Activated CD8-positive, alpha-beta T cell treated with anti-CD3 and anti-CD28 coated beads, Interleukin-2, amount 10 ng/mL, durations not matched to agents 7 days and 5 days (primary cell): ENCODE measurements at regions not wholly inside any gene's neighbourhood (a gene's known extent, or its start where the extent isn't known, plus 50 kb on each side); places are given as distances from the start of the nearest gene placed in this dataset.

Source experiments
- ATAC-seq: fragments of 150-1000 bp; cut with Tn5 transposase; one replicate; pipeline ENCODE4 v1.10.0; 2021; ENCODE audit warnings: moderate library complexity
- CTCF ChIA-PET: fragments of 350-600 bp; sonication (Branson Sonifier 250); formaldehyde crosslinking; loops from one replicate; lab custom pipeline; 2021; ENCODE audit warnings: antibody characterized with exemption; lab: Charles Lee
- POLR2A ChIA-PET: fragments of 350-600 bp; sonication (Branson Sonifier 250); formaldehyde crosslinking; loops from one replicate; lab custom pipeline; 2021; ENCODE audit warnings: antibody characterized with exemption; lab: Charles Lee
- DNase-seq: peaks from one replicate; pipeline ENCODE4 v3.0.0-alpha.2; 2020
- H3K27ac Mint-ChIP-seq: one replicate; pipeline ENCODE4 v1.8.0; 2021; ENCODE audit warnings: mild to moderate bottlenecking, mixed read lengths
- H3K27me3 Mint-ChIP-seq: one replicate; pipeline ENCODE4 v1.8.0; 2021; ENCODE audit warnings: low read depth, mixed read lengths
- H3K36me3 Mint-ChIP-seq: one replicate; pipeline ENCODE4 v1.8.0; 2021; ENCODE audit warnings: low read depth, mixed read lengths
- H3K4me1 Mint-ChIP-seq: one replicate; pipeline ENCODE4 v1.8.0; 2021; ENCODE audit warnings: low read depth, mixed read lengths
- H3K4me3 Mint-ChIP-seq: one replicate; pipeline ENCODE4 v1.8.0; 2021; ENCODE audit warnings: mild to moderate bottlenecking, mixed read lengths
- H3K9me3 Mint-ChIP-seq: one replicate; pipeline ENCODE4 v1.8.0; 2022; ENCODE audit warnings: mixed read lengths; ENCODE audit not compliant: insufficient read depth

DNA sequence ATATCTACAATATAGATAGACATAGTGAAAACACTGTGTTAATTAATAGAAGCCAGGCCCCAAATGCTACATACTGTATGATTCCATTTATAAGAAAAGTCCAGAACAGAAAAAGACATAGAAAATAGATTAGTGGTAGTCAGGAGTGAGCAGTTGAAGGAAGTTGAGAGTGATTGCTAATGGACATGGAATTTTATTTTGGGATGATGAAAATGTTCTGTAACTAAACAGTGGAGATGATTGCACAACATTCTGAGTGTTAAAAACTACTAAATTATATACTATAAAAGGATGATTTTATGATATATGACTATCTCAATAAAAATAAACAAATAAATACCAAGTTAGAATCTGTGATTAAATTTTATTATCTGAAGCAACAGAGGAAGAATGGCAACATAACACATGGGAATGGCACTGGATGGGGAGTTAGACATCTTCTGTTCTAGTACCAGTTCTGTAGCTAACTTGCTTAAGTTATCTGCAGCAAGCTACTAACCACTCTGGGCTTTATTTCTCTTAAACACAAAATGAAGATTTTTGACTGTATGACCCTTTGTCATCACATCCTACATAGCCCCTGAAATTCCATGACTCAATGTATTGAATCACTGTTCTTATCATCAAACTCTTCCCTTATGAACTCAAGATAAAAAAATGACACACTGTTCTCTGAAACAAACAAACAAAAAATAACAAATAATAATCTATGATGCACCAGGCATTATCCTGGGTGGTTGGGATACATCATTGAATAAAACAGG is 612.7 kb downstream of the TBL1XR1 start:
- Mint-ChIP-seq H3K27me3 (no peaks in the 10 kb centered on the region), H3K4me1 (no peaks in the 10 kb centered on the region), H3K9me3 (no peaks in the 10 kb centered on the region), H3K36me3 (no peaks in the 10 kb centered on the region), H3K27ac (no peak overlapping the region), H3K4me3 (no peak overlapping the region)
- no peak for DNase-seq
- CTCF ChIA-PET: no interaction called here
- POLR2A ChIA-PET: no interaction called here
- ATAC-seq: no peak

- CTCF ChIA-PET: no interaction called here
- H3K36me3 Mint-ChIP-seq: no peaks in the 10 kb centered on the region
- DNase-seq (no peak), ATAC-seq (no peak)
- POLR2A ChIA-PET: no interaction called here
- H3K27me3 Mint-ChIP-seq: no peaks in the 10 kb centered on the region
- no peaks in the 10 kb centered on the region for H3K9me3 Mint-ChIP-seq
- H3K4me1 Mint-ChIP-seq: no peaks in the 10 kb centered on the region
- H3K4me3 Mint-ChIP-seq: no peak overlapping the region
- H3K27ac Mint-ChIP-seq: no peak overlapping the region
Observed at GRCh38 chr3:176583956-176584355, 613.3 kb downstream of the TBL1XR1 start.

DNA sequence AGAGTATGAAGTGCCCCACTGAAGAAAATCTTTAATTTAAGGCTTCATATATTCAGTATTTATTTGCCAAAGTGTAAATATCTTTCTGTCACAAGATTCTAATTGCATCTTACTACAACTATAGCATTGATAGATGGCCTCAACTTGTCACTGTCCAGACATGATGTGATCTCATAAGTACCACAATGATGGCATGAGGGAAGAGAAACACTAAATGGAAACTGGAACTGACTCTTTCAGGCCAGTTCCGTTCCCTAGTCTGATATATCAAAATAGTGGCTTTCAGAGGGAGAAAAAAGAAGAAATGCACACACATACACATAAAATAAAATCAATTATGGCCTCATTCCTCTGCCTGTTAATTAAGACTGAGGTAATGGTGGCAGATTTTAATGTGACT is 615.7 kb downstream of the TBL1XR1 start:
- DNase-seq (no peak), ATAC-seq (no peak)
- no peak overlapping the region for H3K4me3 Mint-ChIP-seq
- no peaks in the 10 kb centered on the region for H3K9me3 Mint-ChIP-seq
- no peaks in the 10 kb centered on the region for H3K36me3 Mint-ChIP-seq
- no peaks in the 10 kb centered on the region for H3K27me3 Mint-ChIP-seq
- no peaks in the 10 kb centered on the region for H3K4me1 Mint-ChIP-seq
- ChIA-PET CTCF (no interaction called here), POLR2A (no interaction called here)
- no peak overlapping the region for H3K27ac Mint-ChIP-seq

DNA sequence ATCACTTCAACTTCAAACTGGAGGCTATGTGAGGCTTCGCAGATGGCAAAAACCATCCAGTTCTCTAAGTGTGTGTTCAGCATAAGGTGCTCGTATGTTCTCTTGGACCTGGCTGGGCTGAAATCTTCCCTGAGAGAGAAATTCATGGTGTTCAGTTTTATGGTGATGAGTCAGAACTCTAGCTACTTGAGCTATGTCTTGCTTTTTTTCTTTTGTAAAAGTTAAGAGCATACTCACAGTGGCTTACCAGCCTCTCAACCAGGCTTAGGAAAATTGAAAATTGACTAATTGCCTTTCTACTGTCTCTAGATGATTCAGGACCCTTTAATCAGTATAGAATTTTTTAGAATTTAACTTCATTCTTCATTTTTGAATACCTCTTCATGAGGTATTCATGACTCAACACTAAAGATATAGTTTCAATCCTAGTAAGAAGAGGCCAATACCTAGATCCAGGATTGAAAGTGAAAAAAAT is 617.5 kb downstream of the TBL1XR1 start:
- CTCF ChIA-PET: no interaction called here

GRCh38 chr3:176578316-176578715 is 619.0 kb downstream of the TBL1XR1 start:
- H3K4me1 Mint-ChIP-seq: no peaks in the 10 kb centered on the region
- no peaks in the 10 kb centered on the region for H3K27me3 Mint-ChIP-seq
- ChIA-PET CTCF (no interaction called here), POLR2A (no interaction called here)
- no peak overlapping the region for H3K4me3 Mint-ChIP-seq
- H3K9me3 Mint-ChIP-seq: no peaks in the 10 kb centered on the region
- H3K36me3 Mint-ChIP-seq: no peaks in the 10 kb centered on the region
- ATAC-seq: no peak
- DNase-seq: no peak
- no peak overlapping the region for H3K27ac Mint-ChIP-seq

More for the DNA sequence above, 617.5 kb downstream of the TBL1XR1 start:
- Mint-ChIP-seq H3K4me1 (no peaks in the 10 kb centered on the region), H3K27me3 (no peaks in the 10 kb centered on the region), H3K27ac (no peak overlapping the region), H3K9me3 (no peaks in the 10 kb centered on the region), H3K4me3 (no peak overlapping the region), H3K36me3 (no peaks in the 10 kb centered on the region)
- DNase-seq (no peak), ATAC-seq (no peak)
- POLR2A ChIA-PET: no interaction called here

GRCh38 chr3:176577447-176577846 is 619.8 kb downstream of the TBL1XR1 start:
- DNase-seq (no peak), ATAC-seq (no peak)
- Mint-ChIP-seq H3K36me3 (no peaks in the 10 kb centered on the region), H3K27ac (no peak overlapping the region), H3K27me3 (no peaks in the 10 kb centered on the region), H3K9me3 (no peaks in the 10 kb centered on the region), H3K4me3 (no peak overlapping the region), H3K4me1 (no peaks in the 10 kb centered on the region)
- ChIA-PET POLR2A (no interaction called here), CTCF (no interaction called here)

GRCh38 chr3:176574786-176575185 is 622.5 kb downstream of the TBL1XR1 start:
- no peak overlapping the region for H3K27ac Mint-ChIP-seq

GRCh38 chr3:176571926-176572325 is 625.4 kb downstream of the TBL1XR1 start:
- ChIA-PET CTCF (no interaction called here), POLR2A (no interaction called here)
- no peaks in the 10 kb centered on the region for H3K27me3 Mint-ChIP-seq
- no peak for DNase-seq
- ATAC-seq: no peak
- no peaks in the 10 kb centered on the region for H3K36me3 Mint-ChIP-seq
- H3K27ac Mint-ChIP-seq: no peak overlapping the region
- H3K9me3 Mint-ChIP-seq: peaks cover 5% of the 10 kb centered on the region
- H3K4me1 Mint-ChIP-seq: no peaks in the 10 kb centered on the region
- no peak overlapping the region for H3K4me3 Mint-ChIP-seq

More at GRCh38 chr3:176574786-176575185, 622.5 kb downstream of the TBL1XR1 start:
- no peak for DNase-seq
- Mint-ChIP-seq H3K36me3 (no peaks in the 10 kb centered on the region), H3K4me3 (no peak overlapping the region), H3K9me3 (no peaks in the 10 kb centered on the region), H3K27me3 (no peaks in the 10 kb centered on the region), H3K4me1 (no peaks in the 10 kb centered on the region)
- ChIA-PET POLR2A (no interaction called here), CTCF (no interaction called here)
- ATAC-seq: no peak

DNA sequence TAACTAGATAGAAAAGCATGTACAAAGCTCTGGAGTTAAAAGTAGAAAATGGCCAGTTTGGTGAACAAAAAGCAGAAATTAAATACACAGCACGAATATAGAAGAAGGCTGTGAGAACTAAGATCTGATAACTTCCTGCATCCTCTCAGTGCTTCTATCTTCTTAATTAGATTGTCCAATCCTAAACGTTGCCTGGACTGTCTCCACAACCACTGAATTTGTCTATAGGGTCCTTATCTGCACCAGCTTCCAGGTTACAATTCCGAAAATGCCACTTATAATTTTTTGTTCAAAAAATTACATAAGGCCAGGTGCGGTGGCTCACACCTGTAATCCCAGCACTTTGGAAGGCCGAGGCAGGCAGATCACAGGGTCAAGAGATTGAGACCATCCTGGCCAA is 626.3 kb downstream of the TBL1XR1 start:
- Mint-ChIP-seq H3K4me1 (no peaks in the 10 kb centered on the region), H3K9me3 (peaks cover 5% of the 10 kb centered on the region), H3K27me3 (no peaks in the 10 kb centered on the region), H3K4me3 (no peak overlapping the region), H3K27ac (no peak overlapping the region), H3K36me3 (no peaks in the 10 kb centered on the region)
- ATAC-seq (no peak), DNase-seq (no peak)
- CTCF ChIA-PET: no interaction called here
- POLR2A ChIA-PET: no interaction called here

DNA sequence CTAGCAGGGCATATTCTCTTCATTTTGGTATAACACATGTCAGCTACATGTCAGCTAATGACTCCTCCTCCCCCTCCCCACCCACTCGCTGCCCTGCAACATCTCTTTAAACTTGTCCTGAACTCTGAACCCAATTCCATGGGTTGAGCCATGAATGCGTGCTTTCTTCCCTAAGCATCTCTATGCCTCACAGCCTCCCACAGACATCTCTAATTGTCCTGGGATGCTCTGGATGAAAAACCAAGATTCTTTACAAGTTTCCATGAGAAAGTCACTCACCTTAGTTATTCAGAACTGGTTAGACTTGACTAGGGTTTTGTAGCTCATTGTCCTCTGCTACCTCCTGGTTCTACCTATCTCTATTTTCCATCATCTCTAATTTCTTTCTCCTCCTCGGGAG is 629.1 kb downstream of the TBL1XR1 start:
- no peaks in the 10 kb centered on the region for H3K4me1 Mint-ChIP-seq
- no peak overlapping the region for H3K4me3 Mint-ChIP-seq
- no peaks in the 10 kb centered on the region for H3K36me3 Mint-ChIP-seq
- DNase-seq (no peak), ATAC-seq (no peak)
- no peaks in the 10 kb centered on the region for H3K27me3 Mint-ChIP-seq
- H3K27ac Mint-ChIP-seq: no peak overlapping the region
- peaks cover 19% of the 10 kb centered on the region for H3K9me3 Mint-ChIP-seq
- ChIA-PET POLR2A (no interaction called here), CTCF (no interaction called here)

DNA sequence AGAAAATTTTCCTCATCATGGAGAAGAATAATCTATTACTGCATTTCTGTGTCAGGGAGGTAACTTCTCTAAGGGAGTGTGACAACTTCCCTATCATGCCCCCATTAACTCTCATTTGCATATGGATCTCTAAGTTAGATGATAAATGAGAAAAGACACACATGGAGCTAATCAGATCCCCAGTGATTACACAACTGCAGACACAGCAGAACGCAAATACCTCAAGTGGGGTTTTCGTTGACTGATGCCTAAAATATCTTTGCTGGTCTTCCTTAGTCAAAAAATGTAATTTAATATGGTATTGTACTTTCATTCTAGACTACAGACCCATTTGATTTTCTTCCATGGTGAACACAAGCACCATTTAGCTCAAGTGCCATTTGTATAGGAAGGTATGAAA is 630.5 kb downstream of the TBL1XR1 start:
- H3K4me3 Mint-ChIP-seq: no peak overlapping the region
- H3K4me1 Mint-ChIP-seq: no peaks in the 10 kb centered on the region
- POLR2A ChIA-PET: no interaction called here
- no peak for ATAC-seq
- CTCF ChIA-PET: no interaction called here
- DNase-seq: no peak
- no peaks in the 10 kb centered on the region for H3K27me3 Mint-ChIP-seq
- no peaks in the 10 kb centered on the region for H3K36me3 Mint-ChIP-seq
- H3K27ac Mint-ChIP-seq: no peak overlapping the region
- peaks cover 19% of the 10 kb centered on the region for H3K9me3 Mint-ChIP-seq

DNA sequence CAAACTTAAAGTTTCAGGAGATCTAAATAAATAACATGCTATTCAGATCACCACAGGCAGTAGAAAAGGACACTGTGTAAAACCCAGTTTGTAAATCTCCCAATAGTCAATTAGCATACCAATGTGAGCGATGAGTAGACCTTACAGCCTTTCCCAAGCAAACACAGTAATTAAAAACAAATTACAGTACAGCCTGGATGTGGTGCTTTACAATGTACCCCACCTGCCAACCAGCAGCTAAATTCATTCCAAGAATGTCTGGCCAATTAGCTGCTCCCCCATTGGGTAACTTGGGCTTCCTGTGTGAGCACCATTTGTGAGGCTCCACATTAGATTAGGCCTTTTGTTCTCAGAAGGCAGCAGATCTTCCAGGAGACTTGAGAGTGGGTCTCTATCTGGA is 635.0 kb downstream of the TBL1XR1 start:
- Mint-ChIP-seq H3K4me3 (no peak overlapping the region), H3K9me3 (peaks cover 14% of the 10 kb centered on the region), H3K4me1 (no peaks in the 10 kb centered on the region), H3K27ac (no peak overlapping the region), H3K36me3 (no peaks in the 10 kb centered on the region), H3K27me3 (no peaks in the 10 kb centered on the region)
- no peak for DNase-seq
- ChIA-PET CTCF (no interaction called here), POLR2A (no interaction called here)
- ATAC-seq: no peak

DNA sequence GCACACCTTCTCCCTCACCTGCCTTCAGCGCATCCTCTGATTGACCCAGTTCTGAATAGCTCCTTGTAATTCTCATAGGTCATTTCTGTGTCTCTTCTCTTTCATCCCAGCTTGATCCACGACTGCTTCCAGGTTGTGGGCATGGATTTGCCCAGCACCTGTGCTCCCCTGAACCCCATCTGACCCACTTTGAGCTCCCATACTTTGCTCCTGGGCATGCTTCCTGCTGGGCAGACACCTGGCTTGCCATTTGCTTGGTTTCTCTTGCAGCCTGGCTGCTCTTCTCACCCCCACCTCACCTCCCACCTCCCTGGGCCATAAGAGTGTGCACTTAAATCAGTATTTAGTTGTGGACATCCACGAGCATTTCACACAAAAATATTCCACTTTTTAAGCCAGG is 635.5 kb downstream of the TBL1XR1 start:
- Mint-ChIP-seq H3K27me3 (no peaks in the 10 kb centered on the region), H3K36me3 (no peaks in the 10 kb centered on the region), H3K27ac (no peak overlapping the region), H3K4me1 (no peaks in the 10 kb centered on the region), H3K9me3 (peaks cover 14% of the 10 kb centered on the region), H3K4me3 (no peak overlapping the region)
- CTCF ChIA-PET: no interaction called here
- POLR2A ChIA-PET: no interaction called here
- DNase-seq (no peak), ATAC-seq (no peak)
